NCI-H2227 treated with DMSO at 0.1 percent for 48 hours (cell line): ENCODE measurements at regions not wholly inside any gene's neighbourhood (a gene's known extent, or its start where the extent isn't known, plus 50 kb on each side); places are given as distances from the start of the nearest gene placed in this dataset.

Experiments used
- DNase-seq: peaks from one replicate; lab custom pipeline; 2025; lab: John Stamatoyannopoulos, UW

- DNase-seq, result no peak
Observed at GRCh38 chr19:29096896-29097295, 116.1 kb downstream of the UQCRFS1 start.

- DNase-seq, result no peak
Observed at GRCh38 chr19:29093553-29093908, 119.4 kb downstream of the UQCRFS1 start.

GRCh38 chr19:29092712-29093552 lies 120.0 kb downstream of the UQCRFS1 start:
- no peak for DNase-seq

- peak; percentile 73 for DNase-seq
Observed at GRCh38 chr19:29090783-29091526, 122.0 kb downstream of the UQCRFS1 start.

- no peak for DNase-seq
Observed at GRCh38 chr19:29089315-29089870, 123.6 kb downstream of the UQCRFS1 start.

- peak; percentile 78 for DNase-seq
Observed at GRCh38 chr19:29088761-29089160, 124.2 kb downstream of the UQCRFS1 start.

- no peak for DNase-seq
Observed at GRCh38 chr19:29086646-29087045, 126.3 kb downstream of the UQCRFS1 start.

- no peak for DNase-seq
Observed at GRCh38 chr19:29086182-29086581, 126.8 kb downstream of the UQCRFS1 start.

- no peak for DNase-seq
Observed at GRCh38 chr19:29085630-29086029, 127.3 kb downstream of the UQCRFS1 start.

GRCh38 chr19:29085206-29085605 lies 127.7 kb downstream of the UQCRFS1 start:
- DNase-seq, result no peak

GRCh38 chr19:29084266-29084665 lies 128.7 kb downstream of the UQCRFS1 start:
- DNase-seq, result no peak

GRCh38 chr19:29083863-29084262 lies 129.1 kb downstream of the UQCRFS1 start:
- no peak for DNase-seq

- no peak for DNase-seq
Observed at GRCh38 chr19:29079356-29080032, 133.5 kb downstream of the UQCRFS1 start.

GRCh38 chr19:29076963-29077362 lies 136.0 kb downstream of the UQCRFS1 start:
- no peak for DNase-seq

- DNase-seq, result no peak
Observed at GRCh38 chr19:29076161-29076560, 136.8 kb downstream of the UQCRFS1 start.

- DNase-seq, result no peak
Observed at GRCh38 chr19:29075149-29075548, 137.8 kb downstream of the UQCRFS1 start.

GRCh38 chr19:29074579-29074978 lies 138.4 kb downstream of the UQCRFS1 start:
- DNase-seq, result no peak

GRCh38 chr19:29067831-29068230 lies 145.1 kb downstream of the UQCRFS1 start:
- no peak for DNase-seq

GRCh38 chr19:29062475-29063435 lies 150.2 kb downstream of the UQCRFS1 start:
- DNase-seq, result no peak

GRCh38 chr19:29060813-29061364 lies 152.1 kb downstream of the UQCRFS1 start:
- no peak for DNase-seq

GRCh38 chr19:29056535-29056934 lies 156.4 kb downstream of the UQCRFS1 start:
- no peak for DNase-seq
